SK-N-SH (cell line): ENCODE measurements at regions not wholly inside any gene's neighbourhood (a gene's known extent, or its start where the extent isn't known, plus 50 kb on each side); places are given as distances from the start of the nearest gene placed in this dataset.

Source experiments
- CHD2 ChIP-seq: fragments of 150-350 bp; IDR thresholded peaks from 2 replicates; pipeline ENCODE4 v1.6.1; 2018; ENCODE audit warnings: low read length; ENCODE audit not compliant: partially characterized antibody
- EP300 ChIP-seq, 2 experiments: IDR thresholded peaks; 2 replicates each; pipeline versions ENCODE4 v1.4.0 to v1.6.1; 2012; ENCODE audit warnings: borderline replicate concordance in 1 of 2, low read depth in 1 of 2, low read length in 1 of 2
- GABPA ChIP-seq: IDR thresholded peaks from 2 replicates; pipeline ENCODE4 v1.4.0; 2012; ENCODE audit warnings: low read depth, mild to moderate bottlenecking
- NRF1 ChIP-seq: IDR thresholded peaks from 2 replicates; pipeline ENCODE4 v1.6.1; 2012; ENCODE audit warnings: low read depth, mild to moderate bottlenecking, low read length
- REST ChIP-seq: IDR thresholded peaks from 2 replicates; pipeline ENCODE4 v1.6.1; 2012; ENCODE audit warnings: mild to moderate bottlenecking, low read depth, low read length, moderate library complexity
- RFX5 ChIP-seq: IDR thresholded peaks from 2 replicates; pipeline ENCODE4 v1.6.1; 2012; ENCODE audit warnings: mild to moderate bottlenecking, improper control_type of control experiment, low read length
- SIN3A ChIP-seq: IDR thresholded peaks from 2 replicates; pipeline ENCODE4 v1.6.1; 2012; ENCODE audit warnings: low read depth, mild to moderate bottlenecking, low read length, moderate library complexity, borderline replicate concordance
- TEAD4 ChIP-seq: IDR thresholded peaks from 2 replicates; pipeline ENCODE4 v1.4.0; 2012; ENCODE audit warnings: mild to moderate bottlenecking, borderline replicate concordance; ENCODE audit not compliant: insufficient read depth
- USF2 ChIP-seq: fragments of 150-350 bp; IDR thresholded peaks from 2 replicates; pipeline ENCODE4 v1.6.1; 2017; ENCODE audit warnings: antibody characterized with exemption, low read length, low read depth, borderline replicate concordance
- TF ChIP-seq, protein P1 (sequence below): fragments of 200-600 bp; sonication (generic); IDR thresholded peaks from 2 replicates; pipeline ENCODE4 v1.6.1; 2017; ENCODE audit warnings: antibody characterized with exemption, mild to moderate bottlenecking, moderate library complexity
- TF ChIP-seq, protein P2 (sequence below): IDR thresholded peaks from 2 replicates; pipeline ENCODE4 v1.4.0; 2012; ENCODE audit warnings: low read depth
- TF ChIP-seq, protein P3 (sequence below): fragments of 150-350 bp; IDR thresholded peaks from 2 replicates; pipeline ENCODE4 v1.6.1; 2016; ENCODE audit warnings: mild to moderate bottlenecking, low read depth, low read length

GRCh38 chr12:83349907-83350611, 663.4 kb downstream of the TMTC2 start:
- TF ChIP-seq TEAD4 (no peak), USF2 (no peak), REST (no peak), SIN3A (no peak), RFX5 (no peak), GABPA (no peak), EP300 (IDR thresholded peaks at IDR 0.05; ENCODE audit: borderline replicate concordance in 1 of 2, low read depth in 1 of 2, low read length in 1 of 2) (no peak), CHD2 (no peak), NRF1 (no peak)
- TF ChIP-seq, protein P1, sequence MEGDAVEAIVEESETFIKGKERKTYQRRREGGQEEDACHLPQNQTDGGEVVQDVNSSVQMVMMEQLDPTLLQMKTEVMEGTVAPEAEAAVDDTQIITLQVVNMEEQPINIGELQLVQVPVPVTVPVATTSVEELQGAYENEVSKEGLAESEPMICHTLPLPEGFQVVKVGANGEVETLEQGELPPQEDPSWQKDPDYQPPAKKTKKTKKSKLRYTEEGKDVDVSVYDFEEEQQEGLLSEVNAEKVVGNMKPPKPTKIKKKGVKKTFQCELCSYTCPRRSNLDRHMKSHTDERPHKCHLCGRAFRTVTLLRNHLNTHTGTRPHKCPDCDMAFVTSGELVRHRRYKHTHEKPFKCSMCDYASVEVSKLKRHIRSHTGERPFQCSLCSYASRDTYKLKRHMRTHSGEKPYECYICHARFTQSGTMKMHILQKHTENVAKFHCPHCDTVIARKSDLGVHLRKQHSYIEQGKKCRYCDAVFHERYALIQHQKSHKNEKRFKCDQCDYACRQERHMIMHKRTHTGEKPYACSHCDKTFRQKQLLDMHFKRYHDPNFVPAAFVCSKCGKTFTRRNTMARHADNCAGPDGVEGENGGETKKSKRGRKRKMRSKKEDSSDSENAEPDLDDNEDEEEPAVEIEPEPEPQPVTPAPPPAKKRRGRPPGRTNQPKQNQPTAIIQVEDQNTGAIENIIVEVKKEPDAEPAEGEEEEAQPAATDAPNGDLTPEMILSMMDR: no peak
- TF ChIP-seq, protein P2, sequence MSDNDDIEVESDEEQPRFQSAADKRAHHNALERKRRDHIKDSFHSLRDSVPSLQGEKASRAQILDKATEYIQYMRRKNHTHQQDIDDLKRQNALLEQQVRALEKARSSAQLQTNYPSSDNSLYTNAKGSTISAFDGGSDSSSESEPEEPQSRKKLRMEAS: no peak
- TF ChIP-seq, protein P3, sequence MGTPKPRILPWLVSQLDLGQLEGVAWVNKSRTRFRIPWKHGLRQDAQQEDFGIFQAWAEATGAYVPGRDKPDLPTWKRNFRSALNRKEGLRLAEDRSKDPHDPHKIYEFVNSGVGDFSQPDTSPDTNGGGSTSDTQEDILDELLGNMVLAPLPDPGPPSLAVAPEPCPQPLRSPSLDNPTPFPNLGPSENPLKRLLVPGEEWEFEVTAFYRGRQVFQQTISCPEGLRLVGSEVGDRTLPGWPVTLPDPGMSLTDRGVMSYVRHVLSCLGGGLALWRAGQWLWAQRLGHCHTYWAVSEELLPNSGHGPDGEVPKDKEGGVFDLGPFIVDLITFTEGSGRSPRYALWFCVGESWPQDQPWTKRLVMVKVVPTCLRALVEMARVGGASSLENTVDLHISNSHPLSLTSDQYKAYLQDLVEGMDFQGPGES: no peak
